ENCODE measurements at regions not wholly inside any gene's neighbourhood (a gene's known extent, or its start where the extent isn't known, plus 50 kb on each side); places are given as distances from the start of the nearest gene placed in this dataset.

GRCh38 chr15:25177955-25178801 is 223.4 kb downstream of the SNRPN start:
- TF ChIP-seq CTCF (IDR thresholded peaks at IDR 0.05) (no peak), POLR2A (IDR thresholded peaks at IDR 0.05) (no peak)
